ENCODE measurements at regions not wholly inside any gene's neighbourhood (a gene's known extent, or its start where the extent isn't known, plus 50 kb on each side); places are given as distances from the start of the nearest gene placed in this dataset.

DNA sequence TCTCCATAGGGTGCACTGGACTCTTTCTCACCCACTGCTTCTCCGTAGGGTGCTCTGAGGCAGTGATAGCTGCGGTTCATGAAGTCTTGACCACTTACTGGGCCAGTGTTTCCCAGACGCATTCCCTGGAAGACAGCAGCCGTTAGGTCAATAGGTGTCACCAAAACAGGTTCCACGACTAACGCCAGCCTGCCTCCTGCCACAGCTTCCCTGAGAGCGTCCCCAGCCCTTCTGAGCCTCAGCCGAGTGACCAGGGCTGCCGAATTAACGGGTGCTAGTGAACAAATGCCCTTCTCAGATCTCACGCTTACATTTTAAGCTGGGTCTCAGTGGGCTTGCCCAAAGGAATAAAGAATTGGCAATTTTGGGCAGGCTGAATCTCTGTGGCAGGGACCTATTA, 188.7 kb upstream of the TNRC6C start:
- POLR2A ChIA-PET (ENCODE audit: low non-redundant PET), result no interaction called here
- CTCF ChIA-PET, result interaction anchor here (0.8 kb wide), 1 partner anchor 1108 kb away, joined by 3 read pairs; no protein-coding TSS in a partner anchor
- DNase-seq (ENCODE audit: low spot score), result no peak
- TF ChIP-seq, protein P1, sequence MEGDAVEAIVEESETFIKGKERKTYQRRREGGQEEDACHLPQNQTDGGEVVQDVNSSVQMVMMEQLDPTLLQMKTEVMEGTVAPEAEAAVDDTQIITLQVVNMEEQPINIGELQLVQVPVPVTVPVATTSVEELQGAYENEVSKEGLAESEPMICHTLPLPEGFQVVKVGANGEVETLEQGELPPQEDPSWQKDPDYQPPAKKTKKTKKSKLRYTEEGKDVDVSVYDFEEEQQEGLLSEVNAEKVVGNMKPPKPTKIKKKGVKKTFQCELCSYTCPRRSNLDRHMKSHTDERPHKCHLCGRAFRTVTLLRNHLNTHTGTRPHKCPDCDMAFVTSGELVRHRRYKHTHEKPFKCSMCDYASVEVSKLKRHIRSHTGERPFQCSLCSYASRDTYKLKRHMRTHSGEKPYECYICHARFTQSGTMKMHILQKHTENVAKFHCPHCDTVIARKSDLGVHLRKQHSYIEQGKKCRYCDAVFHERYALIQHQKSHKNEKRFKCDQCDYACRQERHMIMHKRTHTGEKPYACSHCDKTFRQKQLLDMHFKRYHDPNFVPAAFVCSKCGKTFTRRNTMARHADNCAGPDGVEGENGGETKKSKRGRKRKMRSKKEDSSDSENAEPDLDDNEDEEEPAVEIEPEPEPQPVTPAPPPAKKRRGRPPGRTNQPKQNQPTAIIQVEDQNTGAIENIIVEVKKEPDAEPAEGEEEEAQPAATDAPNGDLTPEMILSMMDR (conservative IDR thresholded peaks at IDR 0.05; ENCODE audit: low read depth), result no peak
- H3K27ac ChIP-seq, result no peak overlapping the region

DNA sequence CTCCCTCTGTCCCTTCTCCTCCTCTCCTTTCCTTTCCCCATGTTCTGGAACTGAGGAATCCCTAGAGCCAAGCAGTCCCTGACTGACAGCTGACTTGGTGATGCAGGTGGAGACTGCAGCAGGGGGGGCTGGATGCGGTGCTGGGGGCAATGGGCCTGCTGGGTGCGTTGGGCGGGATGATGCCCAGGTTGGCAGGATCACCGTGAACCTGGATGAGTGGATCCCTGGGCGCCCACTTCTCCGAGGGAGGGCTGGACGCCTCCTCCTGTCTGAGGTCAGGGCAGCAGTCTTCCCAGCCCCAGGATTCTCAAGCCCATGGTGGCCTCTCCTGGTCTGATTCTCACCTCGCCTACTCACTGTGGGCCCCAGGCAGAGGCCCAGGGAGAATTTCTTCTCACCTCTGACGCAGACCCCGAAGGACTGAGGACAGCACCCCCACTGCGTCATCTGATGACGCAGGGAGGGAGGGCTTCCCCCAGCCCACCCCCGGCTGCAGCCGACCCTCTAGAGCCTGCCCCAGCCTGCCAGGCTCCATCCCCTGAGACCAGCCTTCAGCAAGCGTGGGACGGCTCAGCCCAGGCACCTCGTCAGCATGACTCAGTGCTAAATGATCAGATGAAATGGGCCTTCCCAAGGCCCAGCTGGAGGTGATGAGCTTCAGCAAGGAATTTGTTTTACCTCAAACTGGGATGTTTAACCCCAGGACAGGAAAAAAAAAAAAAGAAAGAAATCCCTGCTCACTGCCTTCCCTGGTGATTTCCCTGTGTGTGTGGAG, 188.0 kb upstream of the TNRC6C start:
- H3K27ac ChIP-seq, result no peak overlapping the region
- DNase-seq (ENCODE audit: low spot score), result no peak
- TF ChIP-seq, protein P1 (conservative IDR thresholded peaks at IDR 0.05; ENCODE audit: low read depth), result no peak
- ChIA-PET POLR2A (ENCODE audit: low non-redundant PET) (no interaction called here), CTCF (no interaction called here)

DNA sequence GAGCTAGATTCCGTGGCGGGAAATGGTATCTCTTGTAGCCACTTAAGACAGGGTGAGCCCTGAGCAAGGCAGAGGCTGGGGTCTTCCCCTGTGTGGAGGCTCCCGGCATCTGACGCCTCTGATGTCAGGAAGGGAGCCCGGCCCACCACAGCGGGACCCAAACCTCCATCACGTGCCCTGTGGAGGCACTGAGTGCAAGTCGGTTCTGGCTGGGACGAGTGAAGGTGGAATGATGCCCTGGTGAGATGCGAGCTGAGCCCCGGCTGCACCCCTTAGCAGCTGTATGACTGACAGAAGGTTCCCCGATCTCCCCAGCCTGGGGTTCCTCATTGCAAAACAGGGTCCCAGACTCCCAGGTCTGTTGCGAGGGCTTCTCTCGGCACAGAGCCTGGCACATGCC, 187.4 kb upstream of the TNRC6C start:
- no peak overlapping the region for H3K27ac ChIP-seq
- TF ChIP-seq, protein P1 (conservative IDR thresholded peaks at IDR 0.05; ENCODE audit: low read depth), result no peak
- DNase-seq (ENCODE audit: low spot score), result no peak
- POLR2A ChIA-PET (ENCODE audit: low non-redundant PET), result no interaction called here
- CTCF ChIA-PET, result interaction anchor here (0.5 to 0.7 kb wide), 2 partner anchors 147 to 235 kb away, joined by 3 to 4 read pairs; no protein-coding TSS in a partner anchor

DNA sequence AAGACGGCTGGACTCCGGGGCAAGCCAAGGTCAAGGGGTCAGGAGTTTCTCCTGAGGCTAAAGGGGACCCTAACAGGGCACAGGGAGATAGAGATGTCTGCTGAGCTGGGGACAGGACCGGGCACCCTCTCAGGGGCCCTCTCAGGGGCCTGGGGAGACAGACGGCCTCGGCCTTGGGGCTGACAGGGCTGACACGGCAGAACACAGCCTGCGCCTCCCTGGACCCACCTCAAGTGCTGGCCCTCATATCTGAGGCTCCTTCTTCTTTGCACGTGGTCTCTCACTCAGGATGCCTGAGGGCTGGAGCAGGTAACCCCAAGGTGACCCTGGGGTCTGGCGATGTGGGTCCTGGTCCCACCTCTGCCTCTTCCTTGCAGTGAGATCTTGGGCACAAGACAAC, 186.9 kb upstream of the TNRC6C start:
- H3K27ac ChIP-seq, result no peak overlapping the region
- CTCF ChIA-PET, result interaction anchor here (0.5 to 0.7 kb wide), 2 partner anchors 147 to 235 kb away, joined by 3 to 4 read pairs; no protein-coding TSS in a partner anchor
- no peak for DNase-seq (ENCODE audit: low spot score)
- POLR2A ChIA-PET (ENCODE audit: low non-redundant PET), result no interaction called here
- TF ChIP-seq, protein P1 (conservative IDR thresholded peaks at IDR 0.05; ENCODE audit: low read depth), result no peak

DNA sequence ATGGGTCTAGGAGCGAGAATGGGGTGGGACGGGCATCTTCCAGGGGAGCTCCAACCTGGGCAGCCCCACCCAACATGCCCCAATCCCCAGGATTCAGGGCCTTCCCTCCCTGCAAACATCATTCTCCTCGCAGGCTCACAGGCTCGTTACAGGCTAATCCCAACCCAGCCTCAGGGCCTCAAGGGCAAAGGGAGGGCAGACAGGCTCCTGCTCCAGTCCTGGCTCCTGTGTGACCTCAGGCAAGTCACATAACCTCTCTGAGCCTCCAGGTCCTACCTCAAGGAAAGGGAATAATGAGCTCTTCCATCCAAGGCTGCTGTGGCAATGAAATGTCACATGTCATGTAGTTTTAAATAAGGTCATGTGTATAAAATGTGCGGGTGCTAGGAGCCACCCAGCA, 186.5 kb upstream of the TNRC6C start:
- TF ChIP-seq, protein P1 (conservative IDR thresholded peaks at IDR 0.05; ENCODE audit: low read depth), result no peak
- H3K27ac ChIP-seq, result no peak overlapping the region
- no peak for DNase-seq (ENCODE audit: low spot score)
- ChIA-PET CTCF (no interaction called here), POLR2A (ENCODE audit: low non-redundant PET) (no interaction called here)

DNA sequence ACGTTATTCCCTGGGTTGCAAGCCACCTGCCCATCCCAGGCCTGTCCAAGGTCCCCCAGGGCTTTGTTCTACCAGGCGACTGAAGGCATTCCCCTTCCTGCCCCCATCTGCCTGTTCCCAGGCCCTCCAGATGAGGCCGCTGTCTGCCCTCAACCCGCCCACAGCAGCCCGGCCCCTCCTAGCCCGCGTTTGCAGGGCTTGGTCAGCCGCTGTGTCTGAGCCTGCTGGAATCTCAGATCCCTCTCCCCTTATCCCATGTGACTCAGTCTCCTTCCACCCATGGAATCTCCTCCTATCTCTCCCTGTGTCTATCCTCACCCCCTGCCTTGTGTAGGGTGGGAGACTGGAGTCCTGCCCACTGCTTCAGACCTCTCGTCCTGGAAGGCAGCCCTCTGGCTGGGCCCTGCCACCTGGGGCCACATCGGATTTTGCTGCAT, 186.0 kb upstream of the TNRC6C start:
- H3K27ac ChIP-seq, result no peak overlapping the region
- CTCF ChIA-PET, result interaction anchor here (1.0 kb wide), 1 partner anchor 31 kb away, joined by 5 read pairs; no protein-coding TSS in a partner anchor
- DNase-seq (ENCODE audit: low spot score), result peak; percentile 25
- TF ChIP-seq, protein P1 (conservative IDR thresholded peaks at IDR 0.05; ENCODE audit: low read depth), result no peak
- POLR2A ChIA-PET (ENCODE audit: low non-redundant PET), result no interaction called here
